Smooth muscle cell (in vitro differentiated cells): ENCODE measurements at regions not wholly inside any gene's neighbourhood (a gene's known extent, or its start where the extent isn't known, plus 50 kb on each side); places are given as distances from the start of the nearest gene placed in this dataset.
A peak's percentile ranks its signal among the peaks of the same experiment; 100 is the strongest.

Source experiments
- DNase-seq: peaks from one replicate; lab custom pipeline; 2025; ENCODE audit not compliant: unreplicated experiment; lab: John Stamatoyannopoulos, UW
- H2AFZ ChIP-seq: fragments of 200-600 bp; sonication (generic); 2 replicates; pipeline ENCODE4 v1.6.0; 2016; ENCODE audit warnings: antibody characterized with exemption, low read depth, mild to moderate bottlenecking
- H3F3A ChIP-seq: fragments of 200-600 bp; sonication (generic); 2 replicates; pipeline ENCODE4 v1.6.0; 2017; ENCODE audit warnings: antibody characterized with exemption, low read depth
- H3K27ac ChIP-seq: fragments of 200-600 bp; sonication (generic); 2 replicates; pipeline ENCODE4 v1.5.1; 2016; ENCODE audit warnings: low read depth, mild to moderate bottlenecking
- H3K27me3 ChIP-seq: fragments of 200-600 bp; sonication (generic); 2 replicates; pipeline ENCODE4 v1.6.1; 2016; ENCODE audit warnings: low read depth, mild to moderate bottlenecking
- H3K36me3 ChIP-seq: fragments of 200-600 bp; sonication (generic); 2 replicates; pipeline ENCODE4 v1.5.1; 2016; ENCODE audit warnings: low read depth
- H3K4me1 ChIP-seq: fragments of 200-600 bp; sonication (generic); 2 replicates; pipeline ENCODE4 v1.5.1; 2016; ENCODE audit warnings: low read depth
- H3K4me2 ChIP-seq: fragments of 200-600 bp; sonication (generic); 2 replicates; pipeline ENCODE4 v1.6.0; 2016; ENCODE audit warnings: mild to moderate bottlenecking
- H3K4me3 ChIP-seq: fragments of 200-600 bp; sonication (generic); 2 replicates; pipeline ENCODE4 v1.5.1; 2016; ENCODE audit warnings: mild to moderate bottlenecking
- H3K79me2 ChIP-seq: fragments of 200-600 bp; sonication (generic); 2 replicates; pipeline ENCODE4 v1.6.0; 2016; ENCODE audit warnings: low read depth, mild to moderate bottlenecking
- H3K9ac ChIP-seq: fragments of 200-600 bp; sonication (generic); 2 replicates; pipeline ENCODE4 v1.6.0; 2016; ENCODE audit warnings: low read depth
- H3K9me3 ChIP-seq: fragments of 200-600 bp; sonication (generic); replicated peaks from 2 replicates; pipeline ENCODE4 v1.5.1; 2016; ENCODE audit warnings: low read depth
- H4K20me1 ChIP-seq: fragments of 200-600 bp; sonication (generic); 2 replicates; pipeline ENCODE4 v1.6.0; 2016; ENCODE audit warnings: low read depth
- WGBS: methylation state at CpG from one replicate; pipeline ENCODE4 v1.1.7; 2016; ENCODE audit warnings: low lambda C conversion rate; 5-methylcytosine and 5-hydroxymethylcytosine counted together
- TF ChIP-seq, protein P1 (sequence below): fragments of 200-600 bp; sonication (generic); IDR thresholded peaks from 2 replicates; pipeline ENCODE4 v1.5.1; 2017; ENCODE audit warnings: borderline replicate concordance, mild to moderate bottlenecking, antibody characterized with exemption; ENCODE audit not compliant: insufficient read depth, poor library complexity, severe bottlenecking

DNA sequence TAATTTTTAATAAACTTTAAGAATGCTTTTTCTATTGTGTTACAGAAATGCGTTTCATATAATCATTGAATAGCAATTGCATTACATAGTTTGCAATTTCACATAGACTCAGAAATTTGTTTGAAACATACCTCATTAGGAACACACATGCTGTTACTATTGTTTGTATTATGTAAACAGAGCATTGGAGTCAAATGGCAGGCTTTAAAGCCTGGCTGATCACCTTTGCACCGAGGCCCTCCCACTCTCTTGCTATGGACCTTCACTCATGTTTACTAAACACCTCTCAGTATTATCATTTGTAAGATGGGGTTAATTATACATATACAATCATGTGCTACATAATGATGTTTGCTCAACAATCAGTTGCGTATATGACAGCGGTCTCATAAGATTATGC is 203.6 kb upstream of the NPSR1 start:
- Histone ChIP-seq H3K4me1 (peaks cover 15% of the 10 kb centered on the region), H3K36me3 (no peaks in the 10 kb centered on the region), H3K4me2 (no peak overlapping the region), H3K4me3 (no peak overlapping the region), H4K20me1 (no peaks in the 10 kb centered on the region), H3K27ac (no peak overlapping the region), H2AFZ (no peak overlapping the region), H3F3A (peaks cover 7% of the 10 kb centered on the region), H3K9ac (no peak overlapping the region), H3K79me2 (no peaks in the 10 kb centered on the region), H3K27me3 (no peaks in the 10 kb centered on the region), H3K9me3 (no peaks in the 10 kb centered on the region)
- TF ChIP-seq, protein P1, sequence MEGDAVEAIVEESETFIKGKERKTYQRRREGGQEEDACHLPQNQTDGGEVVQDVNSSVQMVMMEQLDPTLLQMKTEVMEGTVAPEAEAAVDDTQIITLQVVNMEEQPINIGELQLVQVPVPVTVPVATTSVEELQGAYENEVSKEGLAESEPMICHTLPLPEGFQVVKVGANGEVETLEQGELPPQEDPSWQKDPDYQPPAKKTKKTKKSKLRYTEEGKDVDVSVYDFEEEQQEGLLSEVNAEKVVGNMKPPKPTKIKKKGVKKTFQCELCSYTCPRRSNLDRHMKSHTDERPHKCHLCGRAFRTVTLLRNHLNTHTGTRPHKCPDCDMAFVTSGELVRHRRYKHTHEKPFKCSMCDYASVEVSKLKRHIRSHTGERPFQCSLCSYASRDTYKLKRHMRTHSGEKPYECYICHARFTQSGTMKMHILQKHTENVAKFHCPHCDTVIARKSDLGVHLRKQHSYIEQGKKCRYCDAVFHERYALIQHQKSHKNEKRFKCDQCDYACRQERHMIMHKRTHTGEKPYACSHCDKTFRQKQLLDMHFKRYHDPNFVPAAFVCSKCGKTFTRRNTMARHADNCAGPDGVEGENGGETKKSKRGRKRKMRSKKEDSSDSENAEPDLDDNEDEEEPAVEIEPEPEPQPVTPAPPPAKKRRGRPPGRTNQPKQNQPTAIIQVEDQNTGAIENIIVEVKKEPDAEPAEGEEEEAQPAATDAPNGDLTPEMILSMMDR: no peak
- no peak for DNase-seq
- 86% methylated on average over 4 of the region's 4 CpGs for WGBS

- Histone ChIP-seq H3K79me2 (no peaks in the 10 kb centered on the region), H4K20me1 (no peaks in the 10 kb centered on the region), H3K27me3 (no peaks in the 10 kb centered on the region), H3K36me3 (no peaks in the 10 kb centered on the region), H3F3A (no peaks in the 10 kb centered on the region), H2AFZ (no peak overlapping the region), H3K4me1 (peaks cover 14% of the 10 kb centered on the region), H3K4me3 (no peak overlapping the region), H3K9ac (no peak overlapping the region), H3K27ac (no peak overlapping the region), H3K9me3 (no peaks in the 10 kb centered on the region), H3K4me2 (no peak overlapping the region)
- DNase-seq: no peak
- WGBS: 93% methylated on average over 7 of the region's 7 CpGs
- TF ChIP-seq, protein P1: no peak
Observed at GRCh38 chr7:34457329-34457728, 200.7 kb upstream of the NPSR1 start.

DNA sequence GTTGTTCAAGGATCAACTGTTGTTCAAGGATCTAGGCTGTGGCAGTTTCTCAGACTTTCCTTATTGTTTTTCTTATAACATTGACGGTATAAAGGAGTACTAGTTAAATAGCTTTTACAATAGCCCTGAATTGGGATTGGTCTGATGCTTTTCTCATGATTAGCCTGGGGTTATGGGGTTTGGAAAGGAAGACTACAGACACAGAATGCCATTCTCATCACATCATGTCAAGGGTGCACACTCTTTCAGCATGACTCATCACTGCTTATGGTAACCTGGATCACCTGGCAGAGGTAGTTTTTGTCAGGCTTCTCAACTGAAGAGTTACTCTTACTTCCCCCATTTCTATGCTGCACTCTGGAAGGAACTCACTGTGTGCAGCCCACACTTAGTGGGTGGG is 194.2 kb upstream of the NPSR1 start:
- no peak overlapping the region for H3K4me3 ChIP-seq
- no peaks in the 10 kb centered on the region for H3K79me2 ChIP-seq
- peak overlapping the region; percentile 60 for H3K27ac ChIP-seq
- no peak overlapping the region for H3K9ac ChIP-seq
- DNase-seq: no peak
- H2AFZ ChIP-seq: no peak overlapping the region
- no peaks in the 10 kb centered on the region for H3F3A ChIP-seq
- no peaks in the 10 kb centered on the region for H4K20me1 ChIP-seq
- no peaks in the 10 kb centered on the region for H3K9me3 ChIP-seq
- no peaks in the 10 kb centered on the region for H3K36me3 ChIP-seq
- WGBS: 47% methylated on average over 1 of the region's 1 CpG
- TF ChIP-seq, protein P1: no peak
- H3K4me2 ChIP-seq: no peak overlapping the region
- H3K27me3 ChIP-seq: no peaks in the 10 kb centered on the region
- no peaks in the 10 kb centered on the region for H3K4me1 ChIP-seq

- Histone ChIP-seq H3K9ac (no peak overlapping the region), H3K36me3 (no peaks in the 10 kb centered on the region), H4K20me1 (no peaks in the 10 kb centered on the region), H2AFZ (no peak overlapping the region), H3K9me3 (no peaks in the 10 kb centered on the region), H3K27ac (no peak overlapping the region), H3K4me2 (no peak overlapping the region), H3F3A (no peaks in the 10 kb centered on the region), H3K4me1 (no peaks in the 10 kb centered on the region), H3K27me3 (no peaks in the 10 kb centered on the region), H3K79me2 (no peaks in the 10 kb centered on the region), H3K4me3 (no peak overlapping the region)
- TF ChIP-seq, protein P1: no peak
- DNase-seq: no peak
Observed at GRCh38 chr7:34471844-34472243, 186.2 kb upstream of the NPSR1 start.
